ENCODE measurements at regions not wholly inside any gene's neighbourhood (a gene's known extent, or its start where the extent isn't known, plus 50 kb on each side); places are given as distances from the start of the nearest gene placed in this dataset.

GRCh38 chr5:154136141-154136540 is 54.4 kb upstream of the GALNT10 start:
- H3K4me3 ChIP-seq (ENCODE audit: low read depth, low read length) = no peak overlapping the region
- in situ Hi-C loops (cut with HindIII; ENCODE audit: low sequenced_read_pairs) = no loop called here
- DNase-seq (ENCODE audit: low read depth) = no peak
- TF ChIP-seq CTCF (IDR thresholded peaks at IDR 0.05; ENCODE audit: low read depth, low read length, missing control alignments) = no peak

GRCh38 chr5:154138701-154139100 is 51.8 kb upstream of the GALNT10 start:
- in situ Hi-C loops (cut with HindIII; ENCODE audit: low sequenced_read_pairs) = no loop called here
- no peak overlapping the region for H3K4me3 ChIP-seq (ENCODE audit: low read depth, low read length)
- TF ChIP-seq CTCF (IDR thresholded peaks at IDR 0.05; ENCODE audit: low read depth, low read length, missing control alignments) = no peak
- peak; percentile 8 for DNase-seq (ENCODE audit: low read depth)

- in situ Hi-C loops (cut with HindIII; ENCODE audit: low sequenced_read_pairs) = no loop called here
- TF ChIP-seq CTCF (IDR thresholded peaks at IDR 0.05; ENCODE audit: low read depth, low read length, missing control alignments) = no peak
- H3K4me3 ChIP-seq (ENCODE audit: low read depth, low read length) = no peak overlapping the region
- no peak for DNase-seq (ENCODE audit: low read depth)
Measured at GRCh38 chr5:154140381-154140780, 50.2 kb upstream of the GALNT10 start.
